ENCODE measurements at regions not wholly inside any gene's neighbourhood (a gene's known extent, or its start where the extent isn't known, plus 50 kb on each side); places are given as distances from the start of the nearest gene placed in this dataset.

DNA sequence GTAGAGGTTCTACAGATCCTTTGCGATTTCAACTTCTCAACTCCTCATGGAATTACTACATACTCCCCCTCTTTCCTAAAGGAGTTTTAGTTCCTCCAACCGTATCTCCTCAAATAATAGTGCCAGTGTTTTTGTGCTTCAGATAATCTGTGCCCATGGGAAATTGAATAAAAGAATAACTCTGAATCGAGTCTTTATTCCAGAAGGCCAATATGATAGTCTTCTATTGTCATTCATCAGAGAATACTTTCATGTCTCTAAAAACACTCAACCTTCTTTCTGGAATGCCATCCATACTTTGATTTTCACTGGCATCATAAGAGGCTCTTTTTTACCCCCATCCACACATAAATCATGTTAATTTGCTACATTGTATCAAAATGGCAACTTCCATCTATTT, 911.3 kb upstream of the USP15 start:
- no peak for DNase-seq

GRCh38 chr12:61355105-61355504, 905.1 kb upstream of the USP15 start:
- DNase-seq = no peak

- no peak for DNase-seq
Observed at GRCh38 chr12:61356485-61356884, 903.7 kb upstream of the USP15 start.

GRCh38 chr12:61357496-61357895, 902.7 kb upstream of the USP15 start:
- no peak for DNase-seq

- no peak for DNase-seq
Observed at GRCh38 chr12:61362037-61362436, 898.2 kb upstream of the USP15 start.

- DNase-seq = no peak
Observed at GRCh38 chr12:61365001-61365400, 895.2 kb upstream of the USP15 start.

DNA sequence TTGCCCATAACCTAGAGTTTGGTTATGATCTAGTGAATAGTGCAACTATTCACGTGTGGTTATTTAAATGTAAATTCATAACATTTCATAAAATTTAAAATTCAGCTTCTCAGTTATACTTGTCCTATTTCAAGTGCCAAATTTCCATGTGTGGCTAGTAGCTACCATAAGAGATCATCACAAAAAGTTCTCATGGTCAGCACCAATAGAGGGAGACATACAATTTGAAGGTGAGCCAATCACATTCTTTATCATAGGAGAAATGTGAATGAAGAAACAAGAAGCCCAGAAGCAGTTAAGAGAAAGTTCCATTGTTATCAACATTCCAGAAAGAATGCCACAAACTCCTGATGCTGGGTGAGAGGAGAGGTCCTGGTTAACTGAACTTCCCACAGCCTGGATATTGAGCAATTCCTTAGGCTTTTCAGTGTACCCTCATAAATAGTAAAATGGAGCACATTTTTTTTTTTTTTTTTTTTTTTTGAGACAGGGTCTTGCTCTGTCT, 892.9 kb upstream of the USP15 start:
- DNase-seq = no peak

DNA sequence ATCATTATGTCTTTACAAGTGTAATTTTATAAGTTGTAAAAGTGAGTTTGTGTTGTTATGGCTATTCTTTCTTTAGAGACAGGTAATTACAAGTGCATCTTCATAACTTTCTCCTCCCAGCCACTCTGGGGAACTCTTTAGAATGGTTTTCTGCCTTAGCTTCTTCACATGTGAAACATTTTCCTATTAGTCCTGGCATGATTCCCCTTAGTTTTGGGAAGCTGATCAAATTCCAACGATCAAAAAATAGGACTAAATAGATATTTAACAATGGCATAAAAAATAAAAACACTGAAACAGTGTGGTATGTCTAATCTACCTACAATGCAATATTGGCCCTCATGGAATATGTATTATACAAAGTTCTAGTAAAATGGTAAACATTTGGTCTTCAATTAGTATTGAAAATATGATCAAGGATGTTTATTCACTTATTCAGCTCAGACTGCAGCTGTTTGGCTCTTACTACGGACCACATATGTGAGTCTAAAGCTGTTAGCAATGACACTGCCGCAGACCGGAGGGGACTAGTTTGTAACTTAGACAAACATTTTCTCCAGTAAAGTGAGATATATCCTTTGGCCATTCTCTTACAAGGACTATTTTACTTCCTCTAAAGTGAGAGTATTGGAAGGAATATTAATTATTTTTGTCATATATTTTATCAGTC, 890.8 kb upstream of the USP15 start:
- no peak for DNase-seq

- DNase-seq = no peak
Observed at GRCh38 chr12:61384511-61384910, 875.7 kb upstream of the USP15 start.

DNA sequence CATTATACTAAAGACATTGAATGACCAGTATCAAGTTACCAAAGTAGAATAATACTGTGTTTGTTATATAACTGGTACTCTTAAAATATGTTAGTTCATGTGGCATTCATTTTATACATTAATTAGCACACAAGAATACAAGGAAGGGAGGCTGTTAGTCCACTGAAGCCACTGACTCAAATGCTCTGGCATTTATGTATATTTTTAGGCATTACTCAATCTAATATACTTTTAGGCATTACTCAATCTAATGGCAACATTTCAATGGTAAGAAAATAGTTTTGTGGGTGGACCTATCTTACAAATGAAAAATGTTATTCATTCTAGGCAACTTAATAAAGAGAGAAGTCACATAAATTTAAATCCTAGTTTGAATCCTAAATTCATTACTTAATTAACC, 874.4 kb upstream of the USP15 start:
- DNase-seq = no peak

DNA sequence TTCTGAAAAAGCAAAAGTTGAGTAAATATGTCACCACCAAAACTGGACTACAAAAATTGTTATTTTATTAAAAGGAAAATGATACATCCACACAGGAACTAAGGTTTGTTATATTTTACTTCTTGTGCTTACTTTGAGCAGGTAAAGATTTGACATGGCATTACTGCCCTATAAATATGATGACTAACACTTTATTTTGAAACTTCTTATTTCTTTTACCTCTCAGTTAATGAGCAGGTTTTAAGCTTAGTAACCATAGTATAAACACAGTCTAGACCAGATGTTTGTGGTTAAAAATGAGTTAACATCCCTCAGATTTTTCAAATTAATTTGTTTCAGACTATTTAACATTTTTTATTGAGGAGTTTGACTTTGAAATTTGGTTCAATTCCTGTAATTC, 862.5 kb upstream of the USP15 start:
- no peak for DNase-seq

DNA sequence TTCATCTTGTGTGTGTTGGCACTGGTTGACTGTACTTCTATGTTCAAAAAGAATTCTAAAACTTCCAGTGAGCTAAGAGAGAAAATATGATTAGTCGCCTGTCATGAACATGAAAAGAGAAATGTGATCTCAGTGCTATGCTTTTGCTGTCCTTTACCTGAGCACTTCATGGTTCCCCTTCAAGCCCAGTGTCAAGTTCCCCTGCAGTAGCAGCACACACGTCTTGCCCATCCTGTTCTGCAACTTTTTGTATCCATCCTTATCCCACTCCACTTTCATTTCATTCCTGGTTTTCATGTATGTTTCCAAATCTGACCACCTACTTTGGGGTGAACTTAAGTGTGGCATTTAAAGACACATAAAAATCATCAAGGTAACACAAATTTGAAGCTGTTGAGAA, 848.0 kb upstream of the USP15 start:
- DNase-seq = no peak

- no peak for DNase-seq
Observed at GRCh38 chr12:61414470-61414869, 845.7 kb upstream of the USP15 start.

DNA sequence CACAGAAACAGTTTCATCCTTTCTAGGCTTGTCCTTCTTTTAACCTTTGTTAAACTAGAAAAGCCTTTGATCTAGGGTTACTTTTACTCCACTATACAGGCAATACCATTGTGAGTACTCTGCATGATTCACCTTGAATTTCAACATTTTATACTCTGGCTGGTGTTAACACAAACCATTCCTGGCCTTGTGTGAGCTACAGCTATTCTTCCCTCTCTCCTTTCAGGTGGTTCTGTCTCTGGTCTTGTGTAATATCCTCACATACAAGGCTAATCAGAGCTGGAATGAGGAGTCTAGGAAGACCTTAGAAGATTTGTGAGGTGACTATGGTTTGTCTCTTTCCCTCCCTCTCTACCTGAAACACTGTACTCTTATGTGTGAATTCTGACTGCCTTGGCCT, 837.4 kb upstream of the USP15 start:
- DNase-seq = no peak

DNA sequence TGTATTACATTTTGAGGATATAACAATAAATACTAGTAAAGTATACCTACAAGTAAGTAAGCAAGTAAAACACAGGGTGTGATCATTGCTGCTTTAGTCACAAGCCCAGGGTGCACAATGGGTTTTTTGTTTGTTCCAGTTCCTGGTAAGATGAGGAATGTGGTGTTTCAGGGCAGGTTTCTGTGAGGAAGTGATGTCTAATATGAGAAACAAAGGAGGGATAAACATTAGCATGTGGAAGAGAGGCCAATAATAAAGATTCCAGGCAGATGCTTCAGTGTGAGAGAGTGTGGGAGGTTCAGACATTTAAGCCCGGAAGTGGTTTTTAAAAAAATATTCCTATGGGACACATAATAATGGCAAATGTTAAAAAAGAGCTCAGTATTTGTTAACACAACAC, 808.1 kb upstream of the USP15 start:
- DNase-seq = no peak

GRCh38 chr12:61487728-61488127, 772.5 kb upstream of the USP15 start:
- DNase-seq = no peak

GRCh38 chr12:61490526-61491498, 769.4 kb upstream of the USP15 start:
- DNase-seq = no peak

- DNase-seq = no peak
Observed at GRCh38 chr12:61502179-61502578, 758.0 kb upstream of the USP15 start.

GRCh38 chr12:61504396-61505080, 755.7 kb upstream of the USP15 start:
- no peak for DNase-seq

DNA sequence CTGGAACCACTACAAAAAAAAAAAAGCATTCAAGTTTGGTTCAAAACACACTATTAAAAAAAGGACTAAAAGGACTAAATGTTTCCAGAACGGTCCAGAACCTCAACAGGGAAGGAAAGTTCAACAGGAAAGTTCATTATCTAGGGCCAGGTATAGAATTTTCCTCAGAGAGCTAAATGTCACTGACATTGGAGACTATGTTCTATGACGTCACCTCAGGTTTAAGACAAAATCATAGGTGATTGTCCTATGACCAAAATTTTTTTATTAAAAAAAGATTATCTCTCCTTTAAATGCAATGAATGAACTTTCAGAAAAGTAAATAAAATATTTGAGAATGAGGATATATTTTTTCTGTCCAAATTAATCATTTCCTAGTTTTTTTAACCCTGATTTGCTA, 746.7 kb upstream of the USP15 start:
- DNase-seq = no peak

GRCh38 chr12:61514016-61514415, 746.2 kb upstream of the USP15 start:
- DNase-seq = no peak

DNA sequence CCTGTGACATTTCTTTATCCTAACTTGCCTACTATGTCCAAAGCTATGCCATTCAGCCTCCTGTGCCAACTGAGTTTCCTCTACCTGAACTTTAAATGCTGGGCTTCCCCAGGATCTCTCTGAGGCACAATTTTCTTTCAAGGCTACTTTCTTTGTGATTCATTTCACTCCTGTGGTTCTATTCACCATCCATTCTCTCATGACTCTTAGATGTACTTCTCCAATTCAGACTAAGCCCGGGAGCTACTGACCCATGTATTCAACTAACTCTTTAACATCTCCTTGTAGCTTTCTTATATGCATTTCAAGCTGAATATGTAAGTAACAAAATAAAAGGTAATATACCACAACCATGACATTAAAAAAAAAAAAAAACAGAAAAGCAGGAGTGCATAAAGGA, 738.9 kb upstream of the USP15 start:
- no peak for DNase-seq

GRCh38 chr12:61523276-61523992, 736.8 kb upstream of the USP15 start:
- DNase-seq = no peak
